ENCODE measurements at regions not wholly inside any gene's neighbourhood (a gene's known extent, or its start where the extent isn't known, plus 50 kb on each side); places are given as distances from the start of the nearest gene placed in this dataset.
A peak's percentile ranks its signal among the peaks of the same experiment; 100 is the strongest.

DNA sequence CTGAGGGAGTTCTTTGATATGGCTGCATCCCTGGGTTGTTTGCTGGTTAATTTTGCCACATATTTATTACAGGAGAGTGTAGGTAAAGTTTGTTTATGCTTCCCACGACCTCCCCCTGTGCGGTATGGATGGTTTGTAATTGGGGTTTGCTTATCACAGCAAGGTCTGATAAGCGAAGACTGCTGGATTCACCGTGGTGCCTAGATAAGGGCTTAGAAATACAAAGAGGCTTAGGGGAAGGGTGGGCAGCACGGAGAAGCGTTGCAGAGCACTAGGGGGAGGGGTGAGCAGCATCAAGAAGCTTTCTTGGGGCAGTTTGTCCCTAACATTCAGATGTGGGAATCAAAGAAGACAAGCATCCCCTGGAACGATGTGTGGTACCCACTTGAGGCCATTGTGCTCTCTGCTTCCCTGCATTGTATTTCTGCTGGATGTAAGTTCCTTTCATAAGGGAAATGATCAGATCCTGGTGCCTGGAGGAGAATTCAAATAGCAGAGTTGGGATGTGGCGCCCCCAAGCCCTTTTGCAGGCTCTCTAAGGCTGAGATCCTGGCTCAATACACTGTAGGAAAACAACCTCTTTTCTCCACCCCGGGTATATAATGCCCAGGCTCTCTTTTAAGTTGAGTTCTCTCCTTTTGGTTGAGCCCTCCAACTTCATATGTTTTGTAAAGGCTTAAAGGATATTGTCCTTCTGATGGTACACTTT, 598.1 kb upstream of the ADGRL4 start:
- no peak for TF ChIP-seq SUZ12 (IDR thresholded peaks at IDR 0.05; ENCODE audit: extremely low read depth, insufficient read depth, insufficient read length)
- no peak for TF ChIP-seq ZNF274 (IDR thresholded peaks at IDR 0.05; ENCODE audit: low read depth, low read length)
- TF ChIP-seq YY1 (IDR thresholded peaks at IDR 0.05; ENCODE audit: insufficient read depth, insufficient read length): no peak
- H3K27me3 ChIP-seq (ENCODE audit: insufficient read depth, insufficient read length): no peaks in the 10 kb centered on the region
- H3K36me3 ChIP-seq (ENCODE audit: insufficient read depth, insufficient read length, low read length): no peaks in the 10 kb centered on the region
- no peaks in the 10 kb centered on the region for H3K4me1 ChIP-seq (ENCODE audit: insufficient read depth, insufficient read length)
- H3K9ac ChIP-seq (ENCODE audit: insufficient read length, low read depth): no peak overlapping the region
- DNase-seq (ENCODE audit: low read depth, low spot score): no peak
- no peak overlapping the region for H3K4me3 ChIP-seq (ENCODE audit: insufficient read length, low read depth)
- H3K9me3 ChIP-seq (ENCODE audit: insufficient read depth, low read length): peaks cover 6% of the 10 kb centered on the region

GRCh38 chr1:79603843-79604242, 597.3 kb upstream of the ADGRL4 start:
- DNase-seq (ENCODE audit: low read depth, low spot score): no peak

GRCh38 chr1:79599257-79599656, 592.7 kb upstream of the ADGRL4 start:
- H3K36me3 ChIP-seq (ENCODE audit: insufficient read depth, insufficient read length, low read length): no peaks in the 10 kb centered on the region
- DNase-seq (ENCODE audit: low read depth, low spot score): no peak
- peaks cover 6% of the 10 kb centered on the region for H3K9me3 ChIP-seq (ENCODE audit: insufficient read depth, low read length)
- no peaks in the 10 kb centered on the region for H3K4me1 ChIP-seq (ENCODE audit: insufficient read depth, insufficient read length)
- H3K4me3 ChIP-seq (ENCODE audit: insufficient read length, low read depth): no peak overlapping the region
- H3K27me3 ChIP-seq (ENCODE audit: insufficient read depth, insufficient read length): no peaks in the 10 kb centered on the region
- H3K9ac ChIP-seq (ENCODE audit: insufficient read length, low read depth): no peak overlapping the region
- TF ChIP-seq YY1 (IDR thresholded peaks at IDR 0.05; ENCODE audit: insufficient read depth, insufficient read length) (no peak), ZNF274 (IDR thresholded peaks at IDR 0.05; ENCODE audit: low read depth, low read length) (no peak), SUZ12 (IDR thresholded peaks at IDR 0.05; ENCODE audit: extremely low read depth, insufficient read depth, insufficient read length) (no peak)

More at GRCh38 chr1:79603843-79604242, 597.3 kb upstream of the ADGRL4 start:
- Histone ChIP-seq H3K4me1 (ENCODE audit: insufficient read depth, insufficient read length) (no peaks in the 10 kb centered on the region), H3K27me3 (ENCODE audit: insufficient read depth, insufficient read length) (no peaks in the 10 kb centered on the region), H3K36me3 (ENCODE audit: insufficient read depth, insufficient read length, low read length) (no peaks in the 10 kb centered on the region), H3K9ac (ENCODE audit: insufficient read length, low read depth) (no peak overlapping the region), H3K4me3 (ENCODE audit: insufficient read length, low read depth) (no peak overlapping the region), H3K9me3 (ENCODE audit: insufficient read depth, low read length) (peaks cover 6% of the 10 kb centered on the region)
- TF ChIP-seq SUZ12 (IDR thresholded peaks at IDR 0.05; ENCODE audit: extremely low read depth, insufficient read depth, insufficient read length) (no peak), YY1 (IDR thresholded peaks at IDR 0.05; ENCODE audit: insufficient read depth, insufficient read length) (no peak), ZNF274 (IDR thresholded peaks at IDR 0.05; ENCODE audit: low read depth, low read length) (no peak)

DNA sequence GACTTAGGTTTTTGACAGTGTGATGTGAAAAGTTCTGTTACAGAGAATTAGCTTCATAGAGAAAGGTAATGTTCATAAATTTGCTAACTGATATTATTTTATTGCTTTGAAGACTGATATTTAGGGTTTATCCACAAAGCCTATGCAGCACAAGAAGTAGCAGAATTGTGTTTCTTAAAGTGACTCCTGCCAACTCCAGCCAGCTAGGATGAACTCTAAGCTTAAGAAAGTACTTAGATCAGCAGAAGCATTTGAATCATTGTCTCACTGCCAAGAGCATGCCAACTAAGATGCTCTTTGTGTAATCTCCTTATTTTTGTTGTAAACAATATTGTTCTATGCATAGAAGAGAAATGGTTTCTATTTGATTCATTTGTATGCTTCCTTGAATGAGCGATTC, 589.4 kb upstream of the ADGRL4 start:
- no peaks in the 10 kb centered on the region for H3K4me1 ChIP-seq (ENCODE audit: insufficient read depth, insufficient read length)
- DNase-seq (ENCODE audit: low read depth, low spot score): no peak
- no peaks in the 10 kb centered on the region for H3K36me3 ChIP-seq (ENCODE audit: insufficient read depth, insufficient read length, low read length)
- H3K9me3 ChIP-seq (ENCODE audit: insufficient read depth, low read length): peaks cover 11% of the 10 kb centered on the region
- no peak for TF ChIP-seq YY1 (IDR thresholded peaks at IDR 0.05; ENCODE audit: insufficient read depth, insufficient read length)
- TF ChIP-seq SUZ12 (IDR thresholded peaks at IDR 0.05; ENCODE audit: extremely low read depth, insufficient read depth, insufficient read length): no peak
- no peak for TF ChIP-seq ZNF274 (IDR thresholded peaks at IDR 0.05; ENCODE audit: low read depth, low read length)
- no peaks in the 10 kb centered on the region for H3K27me3 ChIP-seq (ENCODE audit: insufficient read depth, insufficient read length)
- no peak overlapping the region for H3K4me3 ChIP-seq (ENCODE audit: insufficient read length, low read depth)
- H3K9ac ChIP-seq (ENCODE audit: insufficient read length, low read depth): no peak overlapping the region

DNA sequence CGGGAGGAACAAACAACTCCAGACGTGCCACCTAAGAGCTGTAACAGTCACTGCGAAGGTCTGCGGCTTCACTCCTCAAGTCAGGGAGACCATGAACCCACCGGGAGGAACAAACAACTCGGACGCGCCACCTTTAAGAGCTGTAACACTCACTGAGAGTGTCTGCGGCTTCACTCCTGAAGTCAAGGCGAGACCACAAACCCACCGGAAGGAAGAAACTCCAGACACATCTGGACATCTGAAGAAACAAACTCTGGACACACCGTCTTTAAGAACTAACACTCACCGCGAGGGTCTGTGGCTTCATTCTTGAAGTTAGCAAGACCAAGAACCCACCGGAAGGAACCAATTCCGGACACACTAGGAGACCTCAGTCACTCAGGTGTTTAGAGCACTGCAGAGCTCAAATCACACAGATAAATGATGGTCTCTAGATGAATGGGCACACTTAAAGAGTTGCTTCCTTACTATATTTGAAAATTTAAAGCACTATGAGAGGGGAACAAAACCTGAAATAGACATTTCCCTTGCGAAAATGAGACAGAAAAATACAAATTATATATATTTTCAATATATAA, 587.7 kb upstream of the ADGRL4 start:
- no peak for DNase-seq (ENCODE audit: low read depth, low spot score)
- H3K4me3 ChIP-seq (ENCODE audit: insufficient read length, low read depth): no peak overlapping the region
- H3K9ac ChIP-seq (ENCODE audit: insufficient read length, low read depth): no peak overlapping the region
- no peak for TF ChIP-seq ZNF274 (IDR thresholded peaks at IDR 0.05; ENCODE audit: low read depth, low read length)
- no peak for TF ChIP-seq YY1 (IDR thresholded peaks at IDR 0.05; ENCODE audit: insufficient read depth, insufficient read length)
- no peak for TF ChIP-seq SUZ12 (IDR thresholded peaks at IDR 0.05; ENCODE audit: extremely low read depth, insufficient read depth, insufficient read length)
- no peaks in the 10 kb centered on the region for H3K27me3 ChIP-seq (ENCODE audit: insufficient read depth, insufficient read length)
- no peaks in the 10 kb centered on the region for H3K36me3 ChIP-seq (ENCODE audit: insufficient read depth, insufficient read length, low read length)
- no peaks in the 10 kb centered on the region for H3K4me1 ChIP-seq (ENCODE audit: insufficient read depth, insufficient read length)
- peaks cover 5% of the 10 kb centered on the region; the same call in 1 of the 2 replicates for H3K9me3 ChIP-seq (ENCODE audit: insufficient read depth, low read length)

GRCh38 chr1:79592707-79593106, 586.2 kb upstream of the ADGRL4 start:
- Histone ChIP-seq H3K4me3 (ENCODE audit: insufficient read length, low read depth) (no peak overlapping the region), H3K36me3 (ENCODE audit: insufficient read depth, insufficient read length, low read length) (no peaks in the 10 kb centered on the region), H3K4me1 (ENCODE audit: insufficient read depth, insufficient read length) (no peaks in the 10 kb centered on the region), H3K9ac (ENCODE audit: insufficient read length, low read depth) (no peak overlapping the region), H3K9me3 (ENCODE audit: insufficient read depth, low read length) (peaks cover 5% of the 10 kb centered on the region; the same call in 1 of the 2 replicates), H3K27me3 (ENCODE audit: insufficient read depth, insufficient read length) (no peaks in the 10 kb centered on the region)
- no peak for DNase-seq (ENCODE audit: low read depth, low spot score)
- no peak for TF ChIP-seq SUZ12 (IDR thresholded peaks at IDR 0.05; ENCODE audit: extremely low read depth, insufficient read depth, insufficient read length)
- no peak for TF ChIP-seq ZNF274 (IDR thresholded peaks at IDR 0.05; ENCODE audit: low read depth, low read length)
- no peak for TF ChIP-seq YY1 (IDR thresholded peaks at IDR 0.05; ENCODE audit: insufficient read depth, insufficient read length)

DNA sequence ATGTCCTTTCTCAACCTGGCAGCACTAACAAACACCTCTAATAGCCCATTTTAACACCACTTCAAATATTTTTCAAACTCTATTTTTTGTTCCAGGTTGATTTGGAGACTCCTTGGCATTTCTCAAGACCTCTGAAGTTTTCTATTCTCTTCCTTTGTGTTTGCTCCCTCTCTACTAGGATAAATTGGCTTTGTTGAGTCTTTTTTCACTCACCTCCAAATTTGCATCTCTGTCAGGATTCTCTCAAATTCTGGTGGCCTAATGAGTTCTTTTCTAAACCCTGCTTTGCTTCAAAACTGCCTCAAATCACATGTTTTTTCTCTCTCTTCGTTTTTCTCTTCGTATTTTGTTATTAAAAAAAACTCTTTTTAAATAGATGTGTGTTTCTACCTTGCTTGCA, 582.2 kb upstream of the ADGRL4 start:
- Histone ChIP-seq H3K36me3 (ENCODE audit: insufficient read depth, insufficient read length, low read length) (no peaks in the 10 kb centered on the region), H3K4me3 (ENCODE audit: insufficient read length, low read depth) (no peak overlapping the region), H3K27me3 (ENCODE audit: insufficient read depth, insufficient read length) (no peaks in the 10 kb centered on the region), H3K4me1 (ENCODE audit: insufficient read depth, insufficient read length) (no peaks in the 10 kb centered on the region), H3K9ac (ENCODE audit: insufficient read length, low read depth) (no peak overlapping the region), H3K9me3 (ENCODE audit: insufficient read depth, low read length) (peaks cover 12% of the 10 kb centered on the region; the same call in 1 of the 2 replicates)
- DNase-seq (ENCODE audit: low read depth, low spot score): peak; percentile 20
- TF ChIP-seq SUZ12 (IDR thresholded peaks at IDR 0.05; ENCODE audit: extremely low read depth, insufficient read depth, insufficient read length): no peak
- TF ChIP-seq YY1 (IDR thresholded peaks at IDR 0.05; ENCODE audit: insufficient read depth, insufficient read length): no peak
- TF ChIP-seq ZNF274 (IDR thresholded peaks at IDR 0.05; ENCODE audit: low read depth, low read length): no peak
